ENCODE measurements at regions not wholly inside any gene's neighbourhood (a gene's known extent, or its start where the extent isn't known, plus 50 kb on each side); places are given as distances from the start of the nearest gene placed in this dataset.

GRCh38 chr11:80629466-80629865, 1188.6 kb upstream of the TENM4 start:
- FAIRE-seq: no peak

GRCh38 chr11:80627364-80627763, 1186.5 kb upstream of the TENM4 start:
- no peak for FAIRE-seq

- no peak for FAIRE-seq
These were observed 1185.9 kb upstream of the TENM4 start for GRCh38 chr11:80626721-80627120.

GRCh38 chr11:80625563-80625962, 1184.7 kb upstream of the TENM4 start:
- no peak for FAIRE-seq

- no peak for FAIRE-seq
These were observed 1181.0 kb upstream of the TENM4 start for GRCh38 chr11:80621871-80622270.

- no peak for FAIRE-seq
These were observed 1180.0 kb upstream of the TENM4 start for GRCh38 chr11:80620867-80621266.

- no peak for FAIRE-seq
These were observed 1176.3 kb upstream of the TENM4 start for GRCh38 chr11:80617156-80617555.

- no peak for FAIRE-seq
These were observed 1175.4 kb upstream of the TENM4 start for GRCh38 chr11:80616070-80616800.

- no peak for FAIRE-seq
These were observed 1172.8 kb upstream of the TENM4 start for GRCh38 chr11:80613655-80614054.

GRCh38 chr11:80610516-80610915, 1169.7 kb upstream of the TENM4 start:
- FAIRE-seq: no peak

GRCh38 chr11:80603472-80603871, 1162.6 kb upstream of the TENM4 start:
- no peak for FAIRE-seq

GRCh38 chr11:80598905-80599304, 1158.1 kb upstream of the TENM4 start:
- no peak for FAIRE-seq

- no peak for FAIRE-seq
These were observed 1155.5 kb upstream of the TENM4 start for GRCh38 chr11:80596291-80596810.

GRCh38 chr11:80595011-80595410, 1154.2 kb upstream of the TENM4 start:
- FAIRE-seq: no peak

GRCh38 chr11:80593648-80594374, 1153.0 kb upstream of the TENM4 start:
- no peak for FAIRE-seq

GRCh38 chr11:80592546-80592945, 1151.7 kb upstream of the TENM4 start:
- FAIRE-seq: no peak

GRCh38 chr11:80587906-80588305, 1147.1 kb upstream of the TENM4 start:
- no peak for FAIRE-seq

- no peak for FAIRE-seq
These were observed 1145.6 kb upstream of the TENM4 start for GRCh38 chr11:80586464-80586863.

- no peak for FAIRE-seq
These were observed 1143.8 kb upstream of the TENM4 start for GRCh38 chr11:80584661-80585060.

GRCh38 chr11:80569832-80570231, 1129.0 kb upstream of the TENM4 start:
- no peak for FAIRE-seq

GRCh38 chr11:80565231-80565630, 1124.4 kb upstream of the TENM4 start:
- FAIRE-seq: no peak

- FAIRE-seq: no peak
These were observed 1121.8 kb upstream of the TENM4 start for GRCh38 chr11:80562523-80563125.

- FAIRE-seq: no peak
These were observed 1119.1 kb upstream of the TENM4 start for GRCh38 chr11:80559942-80560341.

- FAIRE-seq: no peak
These were observed 1112.7 kb upstream of the TENM4 start for GRCh38 chr11:80553565-80553964.
